Skin of body (tissue), 1 donor: ENCODE measurements at regions not wholly inside any gene's neighbourhood (a gene's known extent, or its start where the extent isn't known, plus 50 kb on each side); places are given as distances from the start of the nearest gene placed in this dataset.
"Not testable (repeated sequence)": the region's sequence is repeated elsewhere in the genome, so short reads cannot be mapped to it uniquely, and the experiment has no call there.

ENCODE experiments used
- DNase-seq: peaks from one replicate; lab custom pipeline; 2025; lab: John Stamatoyannopoulos, UW

GRCh38 chr5:40150896-40151295 lies 528.8 kb upstream of the PTGER4 start:
- DNase-seq, result no peak

DNA sequence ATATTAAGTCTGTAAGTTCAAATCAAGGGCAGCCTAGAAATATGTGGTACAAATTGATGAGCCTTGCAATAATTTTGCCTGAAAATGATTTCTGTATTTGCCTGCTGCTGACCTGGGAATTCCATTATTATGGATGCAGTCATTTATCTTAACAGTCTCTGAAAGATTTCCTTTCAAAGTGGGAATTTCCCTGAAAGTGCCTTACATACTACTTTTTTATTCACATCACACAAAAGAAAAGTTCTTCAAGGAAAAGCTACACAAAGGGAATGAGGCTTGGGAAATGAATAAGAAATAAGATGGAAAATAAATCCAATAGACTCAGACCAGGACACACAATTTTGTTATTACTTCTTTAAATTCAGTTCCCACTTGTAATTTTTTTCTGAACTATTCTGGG lies 537.8 kb upstream of the PTGER4 start:
- DNase-seq, result no peak

DNA sequence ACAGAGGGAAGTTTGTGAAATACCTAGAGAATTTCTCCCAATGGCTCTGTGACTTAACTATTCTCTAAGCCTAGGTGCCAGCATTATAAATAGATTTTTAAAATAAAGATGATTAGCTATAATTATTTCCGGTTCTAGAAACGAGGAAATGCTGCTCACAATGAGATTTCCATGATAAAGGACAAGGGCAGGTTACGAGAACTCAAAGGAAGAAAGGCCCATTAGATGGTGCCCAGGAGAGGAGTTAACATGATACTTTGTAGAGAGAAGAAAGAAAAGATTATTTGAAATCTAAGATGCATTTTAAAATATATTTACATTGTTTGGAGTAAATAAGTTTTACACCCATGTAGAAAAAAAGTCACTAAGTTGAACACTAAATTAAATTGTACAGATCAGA lies 538.3 kb upstream of the PTGER4 start:
- DNase-seq, result no peak

GRCh38 chr5:40137223-40137622 lies 542.5 kb upstream of the PTGER4 start:
- no peak for DNase-seq

GRCh38 chr5:40134883-40135520 lies 544.7 kb upstream of the PTGER4 start:
- no peak for DNase-seq

DNA sequence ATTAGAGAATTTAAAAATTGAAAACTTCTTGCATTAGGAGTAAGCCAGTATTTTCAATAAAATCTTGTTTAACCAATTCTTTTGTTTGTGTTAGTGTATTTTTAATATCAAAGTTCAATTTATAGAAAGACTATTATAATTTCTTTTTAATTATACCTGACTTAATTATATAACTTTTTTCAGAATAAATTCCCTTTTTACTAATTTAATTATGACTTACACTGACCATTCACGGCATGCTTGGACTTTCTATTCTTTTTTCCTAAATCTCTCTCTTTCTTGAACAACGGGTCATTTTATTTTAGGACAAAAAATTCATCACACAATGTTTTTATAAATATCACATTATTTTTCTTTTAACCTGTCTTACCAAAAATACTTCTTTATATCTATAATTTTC lies 555.3 kb upstream of the PTGER4 start:
- DNase-seq, result no peak

DNA sequence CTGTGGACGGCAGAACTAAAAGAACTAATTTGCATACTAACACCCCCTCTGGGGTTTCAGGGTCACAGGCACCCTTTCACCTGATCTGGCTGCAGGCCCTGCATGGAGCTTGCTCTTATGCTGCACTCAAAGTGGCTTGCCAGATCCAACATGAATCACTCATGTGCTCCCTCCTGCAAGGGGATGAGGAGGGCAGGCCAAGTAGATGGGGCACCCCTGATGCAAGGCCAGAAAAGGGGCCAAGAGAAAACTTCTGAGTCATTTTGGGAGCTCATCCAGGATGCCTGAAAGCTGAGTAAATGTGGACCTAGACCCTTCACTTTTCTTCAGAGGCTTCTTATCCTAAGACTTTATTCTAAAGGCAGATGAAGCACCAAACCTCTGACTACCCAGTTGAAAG lies 558.5 kb upstream of the PTGER4 start:
- no peak for DNase-seq

GRCh38 chr5:40112875-40113274 lies 566.8 kb upstream of the PTGER4 start:
- no peak for DNase-seq

DNA sequence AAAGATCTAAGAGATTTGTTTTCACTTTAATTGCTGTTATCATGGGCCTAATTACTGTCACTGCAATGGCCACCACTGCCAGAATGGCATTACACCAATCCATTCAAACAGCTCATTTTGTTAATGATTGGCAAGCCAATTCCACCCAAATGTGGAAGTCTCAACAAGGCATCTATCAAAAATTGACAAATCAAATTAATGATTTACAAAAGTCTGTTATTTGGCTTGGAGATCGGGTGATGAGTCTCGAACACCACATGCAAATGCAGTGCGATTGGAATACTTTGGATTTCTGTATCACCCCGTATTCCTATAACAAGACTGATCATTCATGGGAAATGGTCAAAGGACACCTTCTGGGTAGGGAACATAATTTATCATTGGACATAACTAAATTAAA lies 568.7 kb upstream of the PTGER4 start:
- DNase-seq, result not testable (repeated sequence)

DNA sequence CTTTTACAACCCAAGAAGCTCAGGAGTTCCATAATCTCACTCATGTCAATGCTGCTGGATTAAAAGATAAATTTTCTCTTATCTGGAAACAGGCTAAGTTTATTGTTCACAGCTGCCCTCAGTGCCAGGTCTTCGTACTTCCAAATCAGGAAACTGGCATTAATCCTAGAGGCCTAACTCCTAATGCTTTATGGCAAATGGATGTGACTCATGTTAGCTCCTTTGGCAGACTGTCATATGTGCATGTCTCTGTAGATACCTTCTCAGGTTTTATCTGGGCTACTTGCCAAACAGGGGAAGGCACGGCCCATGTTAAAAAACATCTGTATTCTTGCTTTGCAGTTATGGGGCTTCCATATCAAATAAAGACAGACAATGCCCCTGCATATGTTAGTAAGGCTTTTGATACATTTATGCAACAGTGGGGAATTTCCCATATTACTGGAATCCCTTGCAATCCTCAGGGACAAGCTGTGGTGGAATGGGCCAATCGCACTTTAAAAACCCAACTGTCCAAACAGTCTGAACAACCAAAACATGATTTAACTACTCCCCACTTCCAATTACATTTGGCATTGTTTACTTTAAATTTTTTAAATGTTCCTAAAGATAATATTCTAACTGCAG lies 570.8 kb upstream of the PTGER4 start:
- not testable (repeated sequence) for DNase-seq

DNA sequence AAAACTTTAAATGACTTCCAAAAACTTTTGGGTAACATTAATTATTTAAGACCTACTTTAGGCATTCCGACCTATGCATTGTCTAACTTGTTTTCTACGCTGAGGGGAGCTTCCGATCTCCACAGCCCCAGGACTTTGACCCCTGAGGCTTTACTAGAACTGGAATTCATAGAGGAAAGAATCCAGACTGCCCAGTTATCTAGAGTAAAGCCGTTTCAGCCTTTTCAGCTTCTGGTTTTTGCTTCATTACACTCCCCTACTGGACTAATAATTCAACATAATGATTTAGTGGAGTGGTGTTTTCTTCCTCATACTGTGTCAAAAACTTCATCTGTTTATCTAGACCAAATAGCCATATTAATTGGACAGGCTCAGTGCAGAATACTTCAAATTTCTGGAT lies 571.9 kb upstream of the PTGER4 start:
- DNase-seq, result not testable (repeated sequence)

DNA sequence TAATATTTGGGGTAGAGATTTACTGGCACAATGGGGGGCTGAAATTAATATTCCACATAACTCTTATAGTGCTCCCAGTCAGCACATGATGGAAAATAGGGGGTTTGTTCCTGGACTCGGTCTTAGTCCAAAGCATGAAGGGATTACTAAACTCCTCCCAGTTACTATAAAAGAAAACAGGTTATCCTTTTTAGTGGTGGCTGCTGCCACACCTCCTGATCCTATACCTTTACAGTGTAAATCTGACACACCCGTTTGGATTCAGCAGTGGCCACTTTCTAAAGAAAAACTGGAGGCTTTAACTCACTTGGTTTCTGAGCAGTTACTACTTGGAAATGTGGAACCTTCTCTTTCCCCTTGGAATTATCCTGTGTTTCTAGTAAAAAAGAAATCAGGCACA lies 572.9 kb upstream of the PTGER4 start:
- no peak for DNase-seq

- DNase-seq, result no peak
Observed at GRCh38 chr5:40098313-40098712, 581.4 kb upstream of the PTGER4 start.

- DNase-seq, result no peak
Observed at GRCh38 chr5:40093550-40093949, 586.2 kb upstream of the PTGER4 start.

DNA sequence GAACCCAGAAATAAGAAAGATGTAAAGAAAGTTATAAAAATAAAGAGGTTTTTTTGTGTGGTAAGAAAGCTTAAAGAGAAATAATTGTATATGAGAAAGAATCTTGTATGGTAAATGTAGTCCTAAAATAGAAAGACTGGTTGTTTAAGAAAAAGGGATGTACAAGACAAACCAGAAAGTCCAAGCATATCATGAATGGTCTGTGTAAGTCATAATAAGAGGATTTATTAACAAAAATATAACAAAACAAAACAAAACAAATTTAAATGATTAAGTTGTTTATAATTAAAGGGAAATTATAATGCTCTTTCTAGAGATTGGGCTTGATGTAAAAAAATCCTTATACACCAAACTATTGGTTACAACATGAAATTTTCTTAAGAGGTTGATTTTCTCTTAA lies 590.4 kb upstream of the PTGER4 start:
- DNase-seq, result no peak

GRCh38 chr5:40084614-40085013 lies 595.1 kb upstream of the PTGER4 start:
- no peak for DNase-seq

DNA sequence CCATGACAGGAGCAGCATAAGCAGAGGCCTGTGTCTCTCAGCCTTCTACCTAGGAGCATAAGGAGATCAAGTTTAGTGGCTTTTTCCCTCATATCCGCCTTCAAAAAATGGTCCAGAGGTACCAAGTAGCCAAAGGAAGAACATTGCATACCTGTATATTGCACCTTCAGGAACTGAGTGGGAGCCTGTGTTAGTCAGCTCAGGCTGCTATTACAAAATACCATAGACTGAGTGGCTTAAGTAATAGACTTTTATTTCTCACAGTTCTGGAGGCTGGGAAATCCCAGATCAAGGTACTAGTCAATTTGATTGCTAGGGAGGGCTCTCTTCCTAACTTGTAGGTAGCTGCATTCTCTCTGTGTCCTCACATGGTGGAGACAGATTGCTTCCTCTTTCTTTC lies 597.4 kb upstream of the PTGER4 start:
- no peak for DNase-seq

DNA sequence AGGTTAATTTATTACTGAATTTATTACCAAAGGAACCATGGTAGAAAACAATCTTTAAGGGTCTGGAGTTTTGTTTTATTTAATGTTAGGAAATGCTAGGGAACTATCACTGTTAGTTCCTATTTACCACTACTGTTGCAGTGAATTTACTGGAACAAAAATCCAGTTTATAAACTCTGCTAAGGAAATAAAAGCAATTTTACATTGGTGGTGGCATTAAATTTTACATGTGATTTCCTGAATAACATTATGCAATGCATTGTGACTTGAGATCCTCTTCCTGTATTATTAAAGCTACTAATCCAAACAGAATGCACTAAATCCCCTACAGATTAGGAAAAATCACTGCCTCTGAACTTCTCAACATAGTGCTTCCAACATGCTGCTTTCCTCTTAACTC lies 599.5 kb upstream of the PTGER4 start:
- DNase-seq, result peak; percentile 20

DNA sequence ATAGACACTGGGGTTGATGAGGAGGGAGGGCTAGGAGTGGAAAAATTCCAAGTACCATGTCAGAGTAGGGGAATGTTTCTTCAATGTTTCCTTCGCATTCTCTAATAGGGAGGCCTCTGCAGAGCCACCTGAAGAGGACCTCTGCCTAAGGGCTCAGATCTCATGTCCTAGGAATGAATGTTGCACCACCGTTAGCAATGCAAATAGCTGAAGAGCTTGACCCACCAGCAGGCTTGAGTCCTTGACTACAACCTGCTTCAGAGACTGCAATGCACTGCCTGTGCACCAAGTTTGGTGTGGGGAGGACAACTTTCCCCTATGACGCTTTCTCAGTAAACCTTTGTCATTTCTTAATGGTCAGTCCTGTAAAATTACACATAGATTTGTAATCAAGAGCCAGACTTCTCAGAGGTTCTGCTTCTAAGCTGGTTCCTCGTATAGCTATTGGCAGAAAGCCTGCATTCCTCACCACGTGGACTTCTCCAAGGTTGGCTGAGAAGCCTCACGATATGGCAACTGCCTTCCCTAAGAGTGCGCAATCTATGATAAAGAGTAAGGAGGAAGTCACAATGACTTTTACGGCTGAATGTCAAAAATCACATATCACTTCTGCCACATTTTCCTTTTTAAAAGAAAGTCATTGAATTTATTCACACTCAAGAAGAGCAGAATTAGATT lies 600.7 kb upstream of the PTGER4 start:
- no peak for DNase-seq

- peak; percentile 6 for DNase-seq
Observed at GRCh38 chr5:40074826-40075225, 604.9 kb upstream of the PTGER4 start.

DNA sequence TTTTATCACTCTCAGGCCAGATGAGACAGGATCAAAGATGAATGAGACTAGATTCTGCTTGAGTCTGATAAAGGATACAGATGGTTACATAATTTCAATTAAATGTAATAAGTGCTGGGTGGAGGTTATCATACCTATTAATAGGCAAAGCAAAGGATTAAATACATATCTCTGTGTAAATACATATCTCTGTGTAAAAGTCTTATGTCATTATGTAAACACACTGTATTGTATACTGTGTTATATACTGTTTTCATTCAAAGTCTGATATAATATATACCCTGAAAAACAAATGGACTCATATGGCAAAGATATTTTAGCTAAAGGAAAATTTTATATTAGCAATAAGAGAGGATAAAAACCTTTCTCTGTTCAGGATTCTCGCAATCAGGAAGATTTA lies 605.8 kb upstream of the PTGER4 start:
- no peak for DNase-seq

DNA sequence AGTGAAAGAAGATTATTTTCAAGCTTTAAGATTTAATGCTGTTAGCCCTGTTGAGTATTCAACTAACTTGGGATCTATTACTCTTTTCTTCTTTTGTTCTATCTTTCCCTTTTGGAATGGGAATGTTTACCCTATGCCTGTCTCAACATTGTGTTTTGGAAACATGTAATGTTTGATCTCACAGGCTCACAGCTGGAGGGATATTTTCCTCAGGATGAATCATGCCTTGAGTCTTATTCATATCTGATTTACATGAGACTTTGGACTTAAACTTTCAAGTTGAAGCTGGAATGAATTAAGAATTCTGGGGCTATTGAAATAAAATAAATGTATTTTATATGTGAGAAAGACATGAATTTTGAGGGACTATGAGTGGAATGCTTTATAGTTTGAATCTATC lies 607.8 kb upstream of the PTGER4 start:
- peak; percentile 37 for DNase-seq

DNA sequence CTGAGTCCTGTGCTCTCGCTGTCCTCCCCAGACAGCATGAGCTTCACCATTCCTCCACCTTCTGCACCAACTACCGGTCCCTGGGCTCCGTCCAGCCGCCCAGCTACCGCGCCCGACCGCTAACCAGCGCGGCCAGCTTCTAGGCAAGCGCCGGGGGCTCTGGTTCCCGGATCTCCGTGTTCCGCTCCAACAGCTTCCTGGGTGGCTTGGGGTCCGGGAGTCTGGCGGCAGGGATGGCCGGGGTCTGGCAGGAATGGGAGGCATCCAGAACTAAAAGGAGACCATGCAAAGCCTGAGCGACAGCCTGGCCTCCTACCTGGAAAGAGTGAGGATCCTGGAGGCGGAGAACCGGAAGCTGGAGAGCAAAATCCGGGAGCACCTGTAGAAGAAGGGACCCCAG lies 613.1 kb upstream of the PTGER4 start:
- no peak for DNase-seq
